Endothelial cell of umbilical vein (primary cell): ENCODE measurements at regions not wholly inside any gene's neighbourhood (a gene's known extent, or its start where the extent isn't known, plus 50 kb on each side); places are given as distances from the start of the nearest gene placed in this dataset.

Experiments used
- BruUV-seq: library from RNA; stranded (reverse); fragments of 400-500 nt; replicated peaks from 2 replicates; lab custom pipeline; 2021; lab: Mats Ljungman, UMichigan
- CTCF ChIA-PET: fragments of 300-600, 350-600 bp; sonication (Branson Sonifier 250); formaldehyde crosslinking; loops from one replicate; lab custom pipeline; 2021; ENCODE audit warnings: antibody characterized with exemption, inconsistent platforms; lab: Charles Lee
- POLR2A ChIA-PET: fragments of 300-600, 350-600 bp; sonication (Branson Sonifier 250); formaldehyde crosslinking; loops from one replicate; lab custom pipeline; 2021; ENCODE audit warnings: antibody characterized with exemption, inconsistent platforms; lab: Charles Lee
- DNase-seq: peaks from one replicate; pipeline ENCODE4 v3.0.0-alpha.2; 2011; ENCODE audit warnings: low read depth, low spot score
- FAIRE-seq: peaks from 2 replicates; lab custom pipeline; 2011; peaks lifted over from hg19 to GRCh38; lab: Jason Lieb, UNC
- H2AFZ ChIP-seq: 2 replicates; pipeline ENCODE4 v1.6.0; 2012; ENCODE audit warnings: low read depth, low read length, control low read depth, inconsistent platforms
- H3K27ac ChIP-seq: 2 replicates; pipeline ENCODE4 v1.5.1; 2011; ENCODE audit warnings: low read depth, mild to moderate bottlenecking, control low read depth, low read length, moderate library complexity; ENCODE audit not compliant: insufficient read depth
- H3K27me3 ChIP-seq, 2 experiments: 2 replicates each; pipeline versions ENCODE4 v1.6.0 to v1.6.1; 2011; ENCODE audit warnings: low read length in 2 of 2, mixed read lengths in 1 of 2; ENCODE audit not compliant: control insufficient read depth in 2 of 2, insufficient read depth in 2 of 2
- H3K36me3 ChIP-seq, 2 experiments: 2 replicates in 1 of 2; 3 replicates in 1 of 2; pipeline ENCODE4 v1.5.1; 2011; ENCODE audit warnings: low read length in 2 of 2, mild to moderate bottlenecking in 1 of 2, moderate library complexity in 1 of 2; ENCODE audit not compliant: control insufficient read depth in 2 of 2, insufficient read depth in 2 of 2; ENCODE audit errors: extremely low read depth in 1 of 2
- H3K4me1 ChIP-seq: 3 replicates; pipeline ENCODE4 v1.5.1; 2011; ENCODE audit warnings: mild to moderate bottlenecking, low read length; ENCODE audit not compliant: control insufficient read depth, insufficient read depth; ENCODE audit errors: extremely low read depth
- H3K4me2 ChIP-seq: 2 replicates; pipeline ENCODE4 v1.6.1; 2011; ENCODE audit warnings: low read length, control low read depth, mixed read lengths; ENCODE audit not compliant: insufficient read depth
- H3K4me3 ChIP-seq, 3 experiments: fragments of 200-600 bp in 1 of 3; sonication (generic), shearing (Covaris generic) in 1 of 3; replicated peaks in 1 of 3; 2 replicates each; pipeline ENCODE4 v1.5.1; 2011 to 2016; ENCODE audit warnings: control low read depth in 3 of 3, low read length in 3 of 3, mild to moderate bottlenecking in 2 of 3, inconsistent platforms in 1 of 3, low read depth in 1 of 3, moderate library complexity in 1 of 3; ENCODE audit not compliant: insufficient read depth in 1 of 3
- H3K79me2 ChIP-seq: 2 replicates; pipeline ENCODE4 v1.6.0; 2012; ENCODE audit warnings: low read length, inconsistent platforms; ENCODE audit not compliant: control insufficient read depth, insufficient read depth
- H3K9ac ChIP-seq: replicated peaks from 2 replicates; pipeline ENCODE3; 2011; ENCODE audit warnings: low read length, control low read depth; ENCODE audit not compliant: insufficient read depth; ENCODE audit errors: extremely low read depth
- H3K9me1 ChIP-seq: replicated peaks from 3 replicates; pipeline ENCODE4 v1.6.0; 2011; ENCODE audit warnings: mild to moderate bottlenecking, low read length; ENCODE audit not compliant: control insufficient read depth, insufficient read depth; ENCODE audit errors: extremely low read depth
- H3K9me3 ChIP-seq: replicated peaks from 2 replicates; pipeline ENCODE4 v1.5.1; 2012; ENCODE audit warnings: low read length, inconsistent platforms; ENCODE audit not compliant: control insufficient read depth, insufficient read depth
- H4K20me1 ChIP-seq: replicated peaks from 2 replicates; pipeline ENCODE3; 2011; ENCODE audit warnings: mild to moderate bottlenecking, low read length; ENCODE audit not compliant: control insufficient read depth, insufficient read depth; ENCODE audit errors: extremely low read depth
- EZH2 ChIP-seq: IDR thresholded peaks from 2 replicates; pipeline ENCODE4 v1.6.1; 2012; ENCODE audit warnings: borderline replicate concordance, low read depth, mild to moderate bottlenecking, moderate library complexity, low read length, inconsistent platforms; ENCODE audit not compliant: severe bottlenecking
- FOS ChIP-seq: IDR thresholded peaks from 2 replicates; pipeline ENCODE4 v1.6.1; 2011; ENCODE audit warnings: mild to moderate bottlenecking, low read length, moderate library complexity, borderline replicate concordance; ENCODE audit not compliant: insufficient read depth
- GATA2 ChIP-seq: IDR thresholded peaks from 2 replicates; pipeline ENCODE4 v1.7.0; 2011; ENCODE audit warnings: low read depth, mild to moderate bottlenecking, moderate library complexity, mixed read lengths, low read length; ENCODE audit not compliant: insufficient read length, insufficient read depth
- JUN ChIP-seq: IDR thresholded peaks from 2 replicates; pipeline ENCODE4 v1.6.1; 2011; ENCODE audit warnings: borderline replicate concordance, low read depth; ENCODE audit not compliant: insufficient read length, insufficient read depth
- MYC ChIP-seq: IDR thresholded peaks from one replicate; pipeline ENCODE4 v1.6.1; 2011; ENCODE audit warnings: mild to moderate bottlenecking, low read depth, low read length
- POLR2A ChIP-seq: IDR thresholded peaks from 2 replicates; pipeline ENCODE4 v1.6.1; 2012; ENCODE audit warnings: low read depth, mild to moderate bottlenecking, control low read depth, low read length
- POLR2AphosphoS5 ChIP-seq: IDR thresholded peaks from 2 replicates; pipeline ENCODE4 v1.6.1; 2012; ENCODE audit warnings: low read depth, mild to moderate bottlenecking, control low read depth, low read length, moderate library complexity; ENCODE audit not compliant: insufficient read depth
- dilution Hi-C: fragments of 300-500 bp; cut with MboI; formaldehyde crosslinking; loops from one replicate; pipeline ENCODE4 v1.15.0; 2019; ENCODE audit warnings: low sequenced_read_pairs; ENCODE audit not compliant: extremely low pct_ligation_motif_present
- intact Hi-C: fragments of 100-400 bp; cut with micrococcal nuclease; formaldehyde crosslinking; loops from one replicate; pipeline ENCODE4 v1.10.0; 2022
- TF ChIP-seq, protein P1 (sequence below): IDR thresholded peaks from 2 replicates; pipeline ENCODE4 v1.6.1; 2011; ENCODE audit not compliant: insufficient read depth, insufficient read length
- TF ChIP-seq, protein P2 (sequence below), 2 donors: IDR thresholded peaks; 1 replicate in 1 of 2; 2 replicates in 1 of 2; pipeline ENCODE4 v1.5.1; 2011; ENCODE audit warnings: low read length in 2 of 2, mild to moderate bottlenecking in 2 of 2, moderate library complexity in 2 of 2, control low read depth in 1 of 2, inconsistent platforms in 1 of 2, low read depth in 1 of 2; ENCODE audit not compliant: insufficient read depth in 1 of 2; ENCODE audit errors: extremely low read depth in 1 of 2

- FAIRE-seq (no peak), DNase-seq (no peak)
- CTCF ChIA-PET, result no interaction called here
- H3K27me3 ChIP-seq, result no peaks in the 10 kb centered on the region
- no peak overlapping the region for H3K4me3 ChIP-seq
- H2AFZ ChIP-seq, result no peak overlapping the region
- intact Hi-C loops (no loop called here), dilution Hi-C loops (no loop called here)
- H3K4me1 ChIP-seq, result no peaks in the 10 kb centered on the region
- no peaks in the 10 kb centered on the region for H3K9me3 ChIP-seq
- no peaks in the 10 kb centered on the region for H3K79me2 ChIP-seq
- TF ChIP-seq JUN (no peak), EZH2 (no peak), FOS (no peak), GATA2 (no peak), POLR2AphosphoS5 (no peak), POLR2A (no peak), MYC (no peak)
- TF ChIP-seq, protein P1, sequence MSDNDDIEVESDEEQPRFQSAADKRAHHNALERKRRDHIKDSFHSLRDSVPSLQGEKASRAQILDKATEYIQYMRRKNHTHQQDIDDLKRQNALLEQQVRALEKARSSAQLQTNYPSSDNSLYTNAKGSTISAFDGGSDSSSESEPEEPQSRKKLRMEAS, result no peak
- TF ChIP-seq, protein P2, sequence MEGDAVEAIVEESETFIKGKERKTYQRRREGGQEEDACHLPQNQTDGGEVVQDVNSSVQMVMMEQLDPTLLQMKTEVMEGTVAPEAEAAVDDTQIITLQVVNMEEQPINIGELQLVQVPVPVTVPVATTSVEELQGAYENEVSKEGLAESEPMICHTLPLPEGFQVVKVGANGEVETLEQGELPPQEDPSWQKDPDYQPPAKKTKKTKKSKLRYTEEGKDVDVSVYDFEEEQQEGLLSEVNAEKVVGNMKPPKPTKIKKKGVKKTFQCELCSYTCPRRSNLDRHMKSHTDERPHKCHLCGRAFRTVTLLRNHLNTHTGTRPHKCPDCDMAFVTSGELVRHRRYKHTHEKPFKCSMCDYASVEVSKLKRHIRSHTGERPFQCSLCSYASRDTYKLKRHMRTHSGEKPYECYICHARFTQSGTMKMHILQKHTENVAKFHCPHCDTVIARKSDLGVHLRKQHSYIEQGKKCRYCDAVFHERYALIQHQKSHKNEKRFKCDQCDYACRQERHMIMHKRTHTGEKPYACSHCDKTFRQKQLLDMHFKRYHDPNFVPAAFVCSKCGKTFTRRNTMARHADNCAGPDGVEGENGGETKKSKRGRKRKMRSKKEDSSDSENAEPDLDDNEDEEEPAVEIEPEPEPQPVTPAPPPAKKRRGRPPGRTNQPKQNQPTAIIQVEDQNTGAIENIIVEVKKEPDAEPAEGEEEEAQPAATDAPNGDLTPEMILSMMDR (IDR thresholded peaks at IDR 0.05; ENCODE audit: extremely low read depth in 1 of 2, insufficient read depth in 1 of 2, low read depth in 1 of 2, low read length in 2 of 2), result no peak
- H3K36me3 ChIP-seq, result no peaks in the 10 kb centered on the region
- no peak overlapping the region for H3K27ac ChIP-seq
- POLR2A ChIA-PET, result no interaction called here
- H3K4me2 ChIP-seq, result no peak overlapping the region
- BruUV-seq, result no TSS peak
- H4K20me1 ChIP-seq, result no peaks in the 10 kb centered on the region
- H3K9ac ChIP-seq, result no peak overlapping the region
- H3K9me1 ChIP-seq, result no peaks in the 10 kb centered on the region
These were observed 232.9 kb upstream of the NR4A3 start for GRCh38 chr9:99588747-99589146.
